Liver (tissue), 3 donors: ENCODE measurements at regions not wholly inside any gene's neighbourhood (a gene's known extent, or its start where the extent isn't known, plus 50 kb on each side); places are given as distances from the start of the nearest gene placed in this dataset.

Experiments used
- EGR1 ChIP-seq, 2 donors: IDR thresholded peaks; 2 replicates each; pipeline ENCODE4 v1.6.1; 2016 to 2018; ENCODE audit warnings: antibody characterized with exemption in 2 of 2, low read depth in 2 of 2
- FOXA1 ChIP-seq: IDR thresholded peaks from 2 replicates; pipeline ENCODE4 v1.6.1; 2016; ENCODE audit warnings: antibody characterized with exemption
- GABPA ChIP-seq, 2 donors: IDR thresholded peaks in 1 of 2; conservative IDR thresholded peaks in 1 of 2; 2 replicates each; pipeline ENCODE4 v1.6.1; 2016; ENCODE audit warnings: antibody characterized with exemption in 2 of 2, mild to moderate bottlenecking in 1 of 2, moderate library complexity in 1 of 2
- JUND ChIP-seq, 2 donors: IDR thresholded peaks; 2 replicates each; pipeline ENCODE4 v1.6.1; 2016; ENCODE audit warnings: antibody characterized with exemption in 2 of 2
- RAD21 ChIP-seq, 2 donors: IDR thresholded peaks; 2 replicates each; pipeline ENCODE4 v1.6.1; 2016; ENCODE audit warnings: antibody characterized with exemption in 2 of 2, mild to moderate bottlenecking in 2 of 2
- RXRA ChIP-seq, 2 donors: IDR thresholded peaks; 2 replicates each; pipeline ENCODE4 v1.6.1; 2017 to 2018; ENCODE audit warnings: antibody characterized with exemption in 2 of 2, mild to moderate bottlenecking in 1 of 2
- YY1 ChIP-seq: IDR thresholded peaks from 2 replicates; pipeline ENCODE4 v1.6.1; 2016; ENCODE audit warnings: antibody characterized with exemption, mild to moderate bottlenecking
- TF ChIP-seq, protein P1 (sequence below): fragments of 150-350 bp; IDR thresholded peaks from 2 replicates; pipeline ENCODE4 v1.5.1; 2017; ENCODE audit warnings: improper control_type of control experiment, low read depth, low read length; ENCODE audit not compliant: missing input control
- TF ChIP-seq, protein P2 (sequence below): IDR thresholded peaks from 2 replicates; pipeline ENCODE4 v1.6.1; 2016; ENCODE audit warnings: antibody characterized with exemption
- TF ChIP-seq, protein P3 (sequence below): IDR thresholded peaks from 2 replicates; pipeline ENCODE4 v1.6.1; 2016; ENCODE audit warnings: antibody characterized with exemption
- TF ChIP-seq, protein P4 (sequence below): IDR thresholded peaks from 2 replicates; pipeline ENCODE4 v1.6.1; 2016; ENCODE audit warnings: antibody characterized with exemption, mild to moderate bottlenecking
- TF ChIP-seq, protein P5 (sequence below): IDR thresholded peaks from 2 replicates; pipeline ENCODE4 v1.6.1; 2016; ENCODE audit warnings: antibody characterized with exemption
- donor health status: healthy.
- donor health status: healthy.

DNA sequence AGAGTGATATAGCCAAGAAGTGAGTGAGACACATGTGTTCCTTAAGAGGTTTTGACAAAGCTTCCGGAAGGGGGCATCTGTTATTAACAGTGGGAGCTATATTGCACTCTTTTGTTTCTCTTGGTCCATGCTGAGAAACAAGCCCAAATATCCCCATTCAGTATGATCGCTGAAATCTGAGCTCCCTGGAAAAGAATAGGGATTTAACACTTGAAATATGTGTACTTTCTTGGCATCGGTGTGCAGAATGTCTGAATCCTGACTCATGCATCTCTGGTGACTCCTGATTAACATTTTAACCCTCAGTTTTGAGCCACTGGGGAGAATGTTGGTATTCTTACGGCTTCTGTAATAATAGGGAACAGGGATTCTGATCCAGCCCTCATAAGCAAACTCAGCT lies 448.1 kb downstream of the TSN start:
- TF ChIP-seq, protein P1, sequence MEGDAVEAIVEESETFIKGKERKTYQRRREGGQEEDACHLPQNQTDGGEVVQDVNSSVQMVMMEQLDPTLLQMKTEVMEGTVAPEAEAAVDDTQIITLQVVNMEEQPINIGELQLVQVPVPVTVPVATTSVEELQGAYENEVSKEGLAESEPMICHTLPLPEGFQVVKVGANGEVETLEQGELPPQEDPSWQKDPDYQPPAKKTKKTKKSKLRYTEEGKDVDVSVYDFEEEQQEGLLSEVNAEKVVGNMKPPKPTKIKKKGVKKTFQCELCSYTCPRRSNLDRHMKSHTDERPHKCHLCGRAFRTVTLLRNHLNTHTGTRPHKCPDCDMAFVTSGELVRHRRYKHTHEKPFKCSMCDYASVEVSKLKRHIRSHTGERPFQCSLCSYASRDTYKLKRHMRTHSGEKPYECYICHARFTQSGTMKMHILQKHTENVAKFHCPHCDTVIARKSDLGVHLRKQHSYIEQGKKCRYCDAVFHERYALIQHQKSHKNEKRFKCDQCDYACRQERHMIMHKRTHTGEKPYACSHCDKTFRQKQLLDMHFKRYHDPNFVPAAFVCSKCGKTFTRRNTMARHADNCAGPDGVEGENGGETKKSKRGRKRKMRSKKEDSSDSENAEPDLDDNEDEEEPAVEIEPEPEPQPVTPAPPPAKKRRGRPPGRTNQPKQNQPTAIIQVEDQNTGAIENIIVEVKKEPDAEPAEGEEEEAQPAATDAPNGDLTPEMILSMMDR, result no peak
- TF ChIP-seq, protein P2, sequence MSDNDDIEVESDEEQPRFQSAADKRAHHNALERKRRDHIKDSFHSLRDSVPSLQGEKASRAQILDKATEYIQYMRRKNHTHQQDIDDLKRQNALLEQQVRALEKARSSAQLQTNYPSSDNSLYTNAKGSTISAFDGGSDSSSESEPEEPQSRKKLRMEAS, result no peak
- TF ChIP-seq, protein P3, sequence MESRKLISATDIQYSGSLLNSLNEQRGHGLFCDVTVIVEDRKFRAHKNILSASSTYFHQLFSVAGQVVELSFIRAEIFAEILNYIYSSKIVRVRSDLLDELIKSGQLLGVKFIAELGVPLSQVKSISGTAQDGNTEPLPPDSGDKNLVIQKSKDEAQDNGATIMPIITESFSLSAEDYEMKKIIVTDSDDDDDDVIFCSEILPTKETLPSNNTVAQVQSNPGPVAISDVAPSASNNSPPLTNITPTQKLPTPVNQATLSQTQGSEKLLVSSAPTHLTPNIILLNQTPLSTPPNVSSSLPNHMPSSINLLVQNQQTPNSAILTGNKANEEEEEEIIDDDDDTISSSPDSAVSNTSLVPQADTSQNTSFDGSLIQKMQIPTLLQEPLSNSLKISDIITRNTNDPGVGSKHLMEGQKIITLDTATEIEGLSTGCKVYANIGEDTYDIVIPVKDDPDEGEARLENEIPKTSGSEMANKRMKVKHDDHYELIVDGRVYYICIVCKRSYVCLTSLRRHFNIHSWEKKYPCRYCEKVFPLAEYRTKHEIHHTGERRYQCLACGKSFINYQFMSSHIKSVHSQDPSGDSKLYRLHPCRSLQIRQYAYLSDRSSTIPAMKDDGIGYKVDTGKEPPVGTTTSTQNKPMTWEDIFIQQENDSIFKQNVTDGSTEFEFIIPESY, result no peak
- TF ChIP-seq YY1 (no peak), EGR1 (IDR thresholded peaks at IDR 0.05; ENCODE audit: low read depth in 2 of 2) (no peak), RXRA (IDR thresholded peaks at IDR 0.05) (no peak), GABPA (IDR thresholded peaks at IDR 0.05 in 1 of 2, conservative IDR thresholded peaks at IDR 0.05 in 1 of 2) (no peak), JUND (IDR thresholded peaks at IDR 0.05) (no peak), FOXA1 (no peak), RAD21 (IDR thresholded peaks at IDR 0.05) (no peak)
- TF ChIP-seq, protein P4, sequence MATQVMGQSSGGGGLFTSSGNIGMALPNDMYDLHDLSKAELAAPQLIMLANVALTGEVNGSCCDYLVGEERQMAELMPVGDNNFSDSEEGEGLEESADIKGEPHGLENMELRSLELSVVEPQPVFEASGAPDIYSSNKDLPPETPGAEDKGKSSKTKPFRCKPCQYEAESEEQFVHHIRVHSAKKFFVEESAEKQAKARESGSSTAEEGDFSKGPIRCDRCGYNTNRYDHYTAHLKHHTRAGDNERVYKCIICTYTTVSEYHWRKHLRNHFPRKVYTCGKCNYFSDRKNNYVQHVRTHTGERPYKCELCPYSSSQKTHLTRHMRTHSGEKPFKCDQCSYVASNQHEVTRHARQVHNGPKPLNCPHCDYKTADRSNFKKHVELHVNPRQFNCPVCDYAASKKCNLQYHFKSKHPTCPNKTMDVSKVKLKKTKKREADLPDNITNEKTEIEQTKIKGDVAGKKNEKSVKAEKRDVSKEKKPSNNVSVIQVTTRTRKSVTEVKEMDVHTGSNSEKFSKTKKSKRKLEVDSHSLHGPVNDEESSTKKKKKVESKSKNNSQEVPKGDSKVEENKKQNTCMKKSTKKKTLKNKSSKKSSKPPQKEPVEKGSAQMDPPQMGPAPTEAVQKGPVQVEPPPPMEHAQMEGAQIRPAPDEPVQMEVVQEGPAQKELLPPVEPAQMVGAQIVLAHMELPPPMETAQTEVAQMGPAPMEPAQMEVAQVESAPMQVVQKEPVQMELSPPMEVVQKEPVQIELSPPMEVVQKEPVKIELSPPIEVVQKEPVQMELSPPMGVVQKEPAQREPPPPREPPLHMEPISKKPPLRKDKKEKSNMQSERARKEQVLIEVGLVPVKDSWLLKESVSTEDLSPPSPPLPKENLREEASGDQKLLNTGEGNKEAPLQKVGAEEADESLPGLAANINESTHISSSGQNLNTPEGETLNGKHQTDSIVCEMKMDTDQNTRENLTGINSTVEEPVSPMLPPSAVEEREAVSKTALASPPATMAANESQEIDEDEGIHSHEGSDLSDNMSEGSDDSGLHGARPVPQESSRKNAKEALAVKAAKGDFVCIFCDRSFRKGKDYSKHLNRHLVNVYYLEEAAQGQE, result no peak
- TF ChIP-seq, protein P5, sequence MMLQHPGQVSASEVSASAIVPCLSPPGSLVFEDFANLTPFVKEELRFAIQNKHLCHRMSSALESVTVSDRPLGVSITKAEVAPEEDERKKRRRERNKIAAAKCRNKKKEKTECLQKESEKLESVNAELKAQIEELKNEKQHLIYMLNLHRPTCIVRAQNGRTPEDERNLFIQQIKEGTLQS, result no peak
